HG02610 (cell line): ENCODE measurements at regions not wholly inside any gene's neighbourhood (a gene's known extent, or its start where the extent isn't known, plus 50 kb on each side); places are given as distances from the start of the nearest gene placed in this dataset.
"Not testable (repeated sequence)": the region's sequence is repeated elsewhere in the genome, so short reads cannot be mapped to it uniquely, and the experiment has no call there.

ENCODE experiments used
- ATAC-seq: cut with Tn5 transposase; IDR thresholded peaks from one replicate; pipeline ENCODE4 v1.9.1; 2021; ENCODE audit warnings: mild to moderate bottlenecking, moderate library complexity; ENCODE audit not compliant: unreplicated experiment

DNA sequence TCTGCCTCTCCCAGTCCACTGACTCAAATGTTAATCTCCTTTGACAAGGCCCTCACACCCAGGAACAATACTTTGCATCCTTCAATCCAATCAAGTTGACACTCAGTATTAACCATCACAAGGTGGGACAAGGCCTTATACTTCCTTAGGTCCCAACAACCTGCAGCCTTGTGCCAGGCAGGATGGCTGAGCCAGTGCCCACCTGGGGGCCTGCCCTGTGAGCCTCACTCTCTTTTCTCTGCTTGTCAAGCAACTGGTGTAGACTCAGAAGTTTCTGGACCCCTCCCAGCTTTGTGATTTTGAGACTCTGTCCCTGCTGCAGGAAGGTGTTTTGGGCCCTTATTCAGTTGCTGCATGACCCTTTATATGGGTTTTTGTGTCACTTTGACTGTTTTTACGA is 310.0 kb upstream of the C1orf174 start:
- ATAC-seq, result no peak

DNA sequence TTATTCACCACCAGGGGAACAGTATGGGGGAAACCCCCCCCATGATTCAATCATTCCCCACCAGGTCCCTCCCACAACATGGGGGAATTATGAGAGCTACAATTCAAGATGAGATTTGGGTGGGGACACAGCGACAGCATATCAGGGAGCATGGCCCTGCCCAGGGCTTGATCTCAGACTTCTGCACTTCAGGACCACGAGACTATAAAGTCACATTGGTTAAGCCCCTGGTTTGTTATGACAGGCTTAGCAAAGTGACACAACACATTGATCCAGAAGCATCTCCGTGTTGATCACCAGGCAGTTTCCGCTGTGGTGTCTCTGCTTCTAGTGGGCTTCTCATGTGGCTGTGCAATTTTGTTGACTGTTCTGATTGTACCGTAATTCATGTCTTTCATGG is 312.7 kb upstream of the C1orf174 start:
- no peak for ATAC-seq

DNA sequence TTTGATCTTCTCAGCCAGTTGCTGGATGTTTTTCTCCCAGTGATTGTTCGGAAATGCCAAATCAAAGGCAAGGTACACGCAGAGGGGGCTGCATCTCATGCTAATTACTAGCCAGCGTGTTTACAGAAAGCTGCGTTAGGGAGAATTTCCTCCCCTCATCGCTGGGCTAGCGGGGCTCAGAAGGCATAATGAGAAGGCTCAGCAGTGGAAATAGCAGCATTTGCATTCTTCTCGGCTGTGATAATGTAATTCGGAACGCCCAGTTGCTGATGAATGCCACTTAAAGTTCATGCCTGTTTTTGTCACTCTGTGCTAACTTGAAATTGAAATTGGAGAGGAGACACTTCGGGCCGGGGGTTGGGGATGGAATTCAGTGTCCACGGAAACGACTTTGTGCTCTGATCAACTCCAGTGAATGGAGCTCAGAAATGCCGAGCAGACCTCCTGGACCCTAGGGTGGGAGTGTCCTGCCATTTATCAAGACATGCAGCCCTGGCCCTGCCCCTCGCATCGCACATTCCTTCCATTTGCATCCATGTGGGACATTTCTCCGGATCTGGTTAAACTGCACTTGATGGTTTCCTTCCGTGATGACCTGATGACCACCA is 313.4 kb upstream of the C1orf174 start:
- no peak for ATAC-seq

DNA sequence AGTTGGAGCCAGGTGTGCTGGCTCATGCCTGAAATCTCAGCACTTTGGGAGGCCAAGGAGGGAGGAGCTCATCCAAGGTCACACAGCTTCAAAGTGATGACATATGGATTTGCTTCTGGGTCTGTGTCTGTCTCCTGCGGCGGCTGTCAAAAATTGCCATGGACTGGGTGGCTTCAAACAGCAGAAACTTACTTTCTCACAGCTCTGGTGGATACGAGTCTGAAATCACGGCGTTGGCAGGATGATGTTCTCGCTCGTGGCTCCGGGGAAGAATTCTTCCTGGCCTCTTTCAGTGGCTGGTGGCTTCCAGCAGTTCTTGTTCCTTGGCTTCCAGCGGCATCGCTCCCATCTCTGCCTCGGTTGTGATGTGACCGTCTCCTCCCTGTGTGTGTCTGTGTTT is 314.8 kb upstream of the C1orf174 start:
- no peak for ATAC-seq

- ATAC-seq, result no peak
Observed at GRCh38 chr1:4215391-4215790, 315.3 kb upstream of the C1orf174 start.

- ATAC-seq, result no peak
Observed at GRCh38 chr1:4216231-4216630, 316.2 kb upstream of the C1orf174 start.

DNA sequence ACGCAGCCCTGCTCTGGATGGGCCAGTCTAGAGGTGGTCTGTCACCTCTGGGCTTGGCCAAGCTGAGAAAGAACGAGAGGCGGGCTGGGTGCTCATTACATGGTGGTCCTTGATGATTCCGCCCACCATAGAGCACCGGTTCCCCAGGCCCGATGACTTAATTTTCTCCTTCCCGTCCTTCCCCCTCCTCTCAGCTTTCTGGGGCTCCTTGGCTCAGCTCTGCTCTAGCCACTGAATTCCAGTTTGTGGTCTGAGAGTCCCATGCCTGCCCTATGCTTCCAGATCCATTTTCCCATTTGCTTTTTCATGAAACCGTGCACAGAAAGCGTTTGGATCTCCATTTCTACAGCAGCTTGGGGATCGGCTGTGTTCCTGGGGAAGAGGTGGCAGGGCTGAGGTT is 318.5 kb upstream of the C1orf174 start:
- ATAC-seq, result no peak

DNA sequence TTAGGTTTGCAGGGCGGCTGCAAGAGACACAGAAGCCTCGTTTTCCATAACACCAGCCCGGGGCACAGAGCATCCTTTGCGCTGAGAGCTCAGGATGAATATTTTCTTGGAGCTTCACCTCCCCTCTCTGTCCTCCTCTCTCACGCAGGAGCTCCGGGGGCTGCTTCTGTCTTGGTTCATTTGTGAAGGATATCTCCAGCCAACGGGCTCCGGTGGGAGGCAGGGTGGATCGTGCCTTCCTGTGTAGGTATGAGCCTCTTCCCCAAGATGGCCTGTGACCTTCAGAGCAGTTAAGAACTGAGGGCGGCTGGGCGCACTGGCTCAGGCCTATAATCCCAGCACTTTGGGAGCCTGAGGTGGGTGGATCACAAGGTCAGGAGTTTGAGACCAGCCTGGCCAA is 319.0 kb upstream of the C1orf174 start:
- ATAC-seq, result no peak

DNA sequence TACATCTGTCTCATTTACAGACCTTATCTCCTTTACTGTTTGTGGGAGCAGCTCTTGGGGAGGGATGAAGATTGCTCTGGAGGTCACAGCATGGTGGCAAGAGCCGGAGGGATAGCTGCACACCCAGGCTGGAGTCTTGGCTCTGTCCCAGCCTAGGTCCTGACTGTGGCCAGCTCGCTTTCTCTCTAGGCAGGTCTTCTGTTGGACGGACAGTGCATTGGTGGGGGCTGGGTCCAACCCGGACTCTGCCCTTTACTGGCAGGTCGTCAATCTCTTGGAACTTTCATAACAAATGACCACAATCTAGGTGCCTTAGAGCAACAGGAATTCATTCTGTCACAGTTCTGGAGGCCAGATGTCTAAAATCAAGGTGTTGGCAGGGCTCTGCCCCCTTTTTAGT is 319.8 kb upstream of the C1orf174 start:
- no peak for ATAC-seq

DNA sequence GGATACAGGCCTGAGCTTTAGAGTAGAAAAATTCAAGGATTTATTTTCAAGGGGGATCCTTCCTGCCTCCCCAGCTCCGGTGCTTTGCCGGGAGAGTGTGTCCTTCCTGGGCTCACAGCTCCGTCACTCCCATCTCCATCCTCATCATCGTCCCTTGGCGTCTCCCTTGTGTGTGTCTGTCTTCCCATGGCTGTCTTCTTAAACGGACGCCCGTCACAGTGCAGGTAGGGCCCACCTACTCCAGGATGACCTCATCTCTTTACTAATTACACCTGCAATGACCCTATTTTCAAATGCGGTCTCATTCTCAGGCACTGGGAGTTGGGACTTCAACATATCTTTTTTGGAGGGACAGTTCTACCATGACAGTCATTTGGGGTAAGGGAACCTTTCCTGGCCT is 320.3 kb upstream of the C1orf174 start:
- no peak for ATAC-seq

GRCh38 chr1:4221107-4221506 is 321.0 kb upstream of the C1orf174 start:
- no peak for ATAC-seq

- no peak for ATAC-seq
Observed at GRCh38 chr1:4224684-4225467, 324.8 kb upstream of the C1orf174 start.

DNA sequence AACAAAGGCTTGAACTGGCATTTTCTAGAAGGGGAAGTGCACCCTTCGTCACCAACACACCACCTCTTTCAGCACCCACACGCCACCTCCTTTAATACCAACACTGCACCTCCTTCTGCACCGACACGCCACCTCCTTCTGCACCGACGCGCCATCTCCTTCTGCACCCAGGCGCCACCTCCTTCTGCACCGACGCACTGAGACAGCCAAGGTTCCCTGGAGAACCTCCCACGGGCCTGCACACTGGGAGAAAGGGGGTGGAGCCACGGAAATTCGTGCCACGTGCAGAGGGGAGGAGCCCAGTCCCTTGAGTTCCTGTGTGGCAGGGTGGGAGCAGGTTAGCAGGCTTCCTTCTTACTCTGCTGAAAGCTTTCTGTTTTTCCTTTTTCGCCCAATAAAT is 327.9 kb upstream of the C1orf174 start:
- ATAC-seq, result no peak

DNA sequence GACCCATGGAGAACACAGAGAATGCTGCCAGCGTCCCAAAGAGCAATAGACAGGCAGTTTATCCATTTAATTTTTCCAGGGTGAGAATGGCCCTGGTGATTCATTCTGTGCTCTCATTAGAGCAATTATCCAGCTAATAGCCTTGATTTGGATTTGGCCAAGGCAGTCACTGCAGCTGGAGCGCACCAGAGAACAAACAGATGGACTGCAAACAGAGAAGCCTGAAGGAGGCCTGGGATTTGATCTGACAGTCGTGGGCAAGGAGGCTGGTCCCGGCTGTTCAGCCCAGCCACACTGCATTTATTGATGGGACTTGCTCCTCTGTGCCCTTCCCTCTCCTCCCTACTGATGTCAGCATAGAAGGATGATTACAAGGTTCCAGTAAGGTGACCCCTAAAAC is 353.9 kb upstream of the C1orf174 start:
- no peak for ATAC-seq

DNA sequence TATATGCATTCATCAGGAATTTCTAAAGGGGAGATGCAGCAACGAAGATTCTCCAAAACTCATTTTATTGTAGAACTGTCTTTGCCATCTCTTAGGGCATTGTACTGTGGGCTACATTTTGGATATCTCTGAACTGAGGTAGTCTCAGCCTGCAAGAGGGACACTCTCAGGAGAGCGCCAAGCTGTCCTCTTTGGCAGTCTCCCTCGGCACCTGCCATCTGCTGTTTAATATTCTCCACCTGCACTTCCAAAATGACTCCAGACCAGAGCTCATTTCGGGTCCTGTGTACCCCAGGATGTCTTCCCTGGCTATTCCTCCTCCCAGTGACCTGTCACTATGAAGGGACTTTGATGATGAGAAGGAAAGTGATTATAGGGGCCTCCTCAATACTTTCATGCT is 356.3 kb upstream of the C1orf174 start:
- ATAC-seq, result no peak

GRCh38 chr1:4258146-4258777 is 358.2 kb upstream of the C1orf174 start:
- ATAC-seq, result not testable (repeated sequence)

DNA sequence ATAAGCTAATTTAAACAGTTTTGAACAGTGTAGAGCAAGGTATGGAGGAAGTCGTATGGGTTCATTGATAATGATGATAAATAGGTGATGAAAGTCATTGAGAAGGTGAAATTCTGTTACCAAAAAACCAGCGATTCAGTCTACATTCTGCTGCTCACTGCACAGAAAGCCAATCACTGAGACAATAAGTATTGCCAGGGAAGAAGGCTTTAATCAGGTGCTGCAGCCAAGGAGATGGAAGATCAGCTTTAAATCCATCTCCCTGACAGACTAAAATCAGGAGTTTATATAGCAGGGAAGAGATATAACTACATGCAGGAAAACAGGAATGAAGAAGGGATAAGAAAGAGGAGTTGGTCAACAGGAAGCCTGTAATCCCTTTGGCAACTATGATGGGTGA is 361.3 kb upstream of the C1orf174 start:
- ATAC-seq, result no peak

DNA sequence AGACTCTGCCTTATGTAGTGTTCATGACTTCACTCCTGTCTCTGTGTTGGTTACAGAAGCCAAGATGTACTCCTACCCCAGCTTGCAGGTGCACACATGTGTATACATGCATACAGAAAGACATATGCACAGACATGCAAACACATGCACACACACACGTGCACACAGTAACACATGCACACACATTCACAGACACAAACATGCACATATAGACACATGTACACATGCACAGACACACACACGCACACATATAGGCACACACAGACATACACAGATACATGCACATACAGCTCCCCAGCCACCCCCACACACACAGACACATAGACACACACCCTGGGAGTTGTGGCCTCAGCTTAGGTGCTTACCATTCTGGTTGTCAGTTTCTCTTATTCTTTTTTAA is 362.6 kb upstream of the C1orf174 start:
- no peak for ATAC-seq

GRCh38 chr1:4263699-4264098 is 363.6 kb upstream of the C1orf174 start:
- ATAC-seq, result no peak

DNA sequence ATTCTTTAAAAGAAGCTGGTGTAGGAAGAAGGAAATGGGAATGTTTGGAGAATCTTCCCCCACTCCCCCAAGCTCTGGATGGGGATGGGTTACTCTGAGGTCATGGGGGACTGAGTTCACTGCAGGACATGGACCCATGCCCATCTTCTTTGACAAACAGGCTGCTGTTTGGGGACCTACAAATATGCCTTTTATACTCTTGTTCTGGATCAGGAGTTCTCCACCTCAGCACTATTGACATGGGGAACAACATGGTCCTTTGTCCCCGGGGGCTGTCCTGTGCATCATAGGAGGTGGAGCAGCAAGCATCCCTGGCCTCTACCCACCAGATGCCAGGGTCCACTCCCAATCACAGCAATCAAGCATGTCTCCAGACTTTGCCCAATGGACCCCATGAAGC is 365.8 kb upstream of the C1orf174 start:
- ATAC-seq, result no peak

GRCh38 chr1:4267381-4268261 is 367.5 kb upstream of the C1orf174 start:
- ATAC-seq, result peak; percentile 77
